HG02884 (cell line): ENCODE measurements at regions not wholly inside any gene's neighbourhood (a gene's known extent, or its start where the extent isn't known, plus 50 kb on each side); places are given as distances from the start of the nearest gene placed in this dataset.
"Not testable (repeated sequence)": the region's sequence is repeated elsewhere in the genome, so short reads cannot be mapped to it uniquely, and the experiment has no call there.

ENCODE experiments used
- ATAC-seq: cut with Tn5 transposase; IDR thresholded peaks from one replicate; pipeline ENCODE4 v1.9.1; 2021; ENCODE audit warnings: mild to moderate bottlenecking, moderate library complexity; ENCODE audit not compliant: unreplicated experiment

DNA sequence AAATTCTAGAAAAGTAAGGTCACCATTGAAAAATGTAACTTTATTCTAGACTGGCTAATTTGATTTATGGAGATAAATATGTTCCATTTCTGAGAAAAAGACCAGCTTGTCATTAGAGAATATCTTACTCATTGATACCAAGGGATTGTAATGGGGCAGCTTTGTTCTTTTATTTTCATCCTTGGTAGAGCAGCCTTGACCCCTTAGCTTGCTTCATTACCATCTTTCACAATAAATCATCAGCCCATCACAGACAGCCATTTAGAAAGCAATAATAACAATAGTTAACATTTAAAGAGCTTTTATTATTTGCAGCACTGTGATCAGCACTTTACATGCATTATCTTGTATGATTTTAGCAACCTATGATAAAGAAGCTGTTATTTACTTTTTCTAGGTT, 253.6 kb downstream of the C3orf38 start:
- no peak for ATAC-seq

DNA sequence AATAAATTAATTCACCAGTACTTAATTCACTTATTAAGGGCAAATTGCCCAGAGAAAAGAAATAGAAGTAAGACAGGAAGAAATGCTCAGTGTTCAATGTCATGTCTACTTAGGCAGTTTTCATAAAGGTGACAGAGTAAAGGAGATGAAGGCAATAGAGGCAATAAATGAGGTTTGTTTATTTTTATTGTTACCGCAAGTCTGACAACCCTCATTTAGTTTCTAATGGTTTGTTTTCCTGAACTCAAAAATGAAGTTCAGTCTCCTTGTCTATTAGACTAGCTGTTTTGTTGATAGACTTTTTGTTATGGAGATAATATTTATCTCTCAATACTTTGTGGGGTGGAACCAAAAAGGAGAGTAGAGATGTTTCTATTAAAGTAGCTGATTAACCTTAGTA, 258.3 kb downstream of the C3orf38 start:
- no peak for ATAC-seq

DNA sequence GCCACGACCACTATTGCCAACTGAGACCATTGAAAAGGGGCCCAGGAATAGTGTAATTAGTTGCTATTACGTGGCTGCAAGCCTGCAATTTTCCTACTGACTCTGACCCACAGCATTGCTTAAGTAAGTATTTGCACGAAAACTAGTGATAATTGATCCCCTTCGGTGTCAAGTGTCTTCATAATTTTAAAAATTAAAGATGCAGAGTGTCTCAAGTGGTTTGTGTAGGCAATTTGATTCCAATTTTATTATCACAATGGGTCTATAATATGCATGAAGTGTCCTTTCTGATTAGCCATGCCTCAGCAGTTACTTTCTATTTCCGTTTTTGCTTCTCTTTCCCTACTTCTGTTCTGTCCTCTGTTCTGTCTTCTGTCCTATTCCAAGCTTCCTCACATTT, 259.2 kb downstream of the C3orf38 start:
- ATAC-seq = no peak

DNA sequence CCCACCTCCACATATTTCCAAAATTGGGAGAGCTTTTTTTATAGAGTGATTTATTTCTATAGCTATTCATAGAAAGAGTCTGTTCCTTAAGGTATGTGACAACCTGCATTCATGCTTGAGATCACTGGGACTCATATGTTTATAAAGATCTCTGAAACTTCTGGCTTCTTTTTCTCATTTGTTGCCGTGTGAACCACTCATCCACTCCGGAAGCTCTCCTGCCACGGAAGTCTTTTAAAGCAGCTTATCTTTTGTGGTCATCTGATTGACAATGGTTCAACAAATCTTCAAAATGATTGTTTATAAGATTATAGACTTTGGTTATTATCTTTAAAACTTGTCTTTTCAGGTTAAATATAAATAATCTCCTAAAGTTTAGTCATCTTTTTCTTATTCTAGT, 260.5 kb downstream of the C3orf38 start:
- ATAC-seq = no peak

DNA sequence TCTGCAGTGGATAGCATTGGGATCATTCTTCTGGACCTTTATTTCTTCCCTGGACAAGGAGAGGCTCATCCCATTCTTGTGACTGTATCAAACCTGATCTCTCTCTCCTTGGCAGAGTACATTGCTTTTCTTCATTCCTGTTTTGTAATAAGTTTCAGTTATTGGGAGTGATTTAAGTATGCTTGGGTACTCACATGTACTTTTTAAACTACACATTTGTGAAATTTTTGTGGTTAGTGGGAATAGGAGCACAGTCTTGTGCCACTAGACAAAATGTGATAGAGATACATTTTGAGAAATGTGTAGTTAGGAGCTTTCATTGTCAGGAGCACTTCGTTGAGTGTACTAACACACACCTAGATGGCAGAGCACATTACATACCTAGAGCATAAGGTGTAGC, 262.6 kb downstream of the C3orf38 start:
- ATAC-seq = no peak

DNA sequence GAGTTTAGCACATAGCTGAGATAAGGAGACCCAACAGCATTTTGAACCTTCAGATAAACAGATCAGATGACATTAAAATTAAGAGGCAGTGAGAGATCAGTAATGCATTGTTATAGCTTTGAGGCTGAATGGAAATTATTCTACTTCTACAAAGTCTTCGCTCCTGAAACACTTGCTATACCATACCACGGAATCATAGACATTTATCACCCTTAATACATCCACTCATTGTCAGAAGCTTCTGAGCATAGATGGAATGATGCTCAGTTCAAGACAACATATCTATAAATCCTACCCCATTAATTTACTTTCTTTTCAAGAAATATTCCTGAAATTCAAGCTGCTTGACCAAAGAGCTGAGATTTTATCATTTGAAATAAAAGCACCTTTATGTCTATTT, 266.7 kb downstream of the C3orf38 start:
- ATAC-seq = no peak

DNA sequence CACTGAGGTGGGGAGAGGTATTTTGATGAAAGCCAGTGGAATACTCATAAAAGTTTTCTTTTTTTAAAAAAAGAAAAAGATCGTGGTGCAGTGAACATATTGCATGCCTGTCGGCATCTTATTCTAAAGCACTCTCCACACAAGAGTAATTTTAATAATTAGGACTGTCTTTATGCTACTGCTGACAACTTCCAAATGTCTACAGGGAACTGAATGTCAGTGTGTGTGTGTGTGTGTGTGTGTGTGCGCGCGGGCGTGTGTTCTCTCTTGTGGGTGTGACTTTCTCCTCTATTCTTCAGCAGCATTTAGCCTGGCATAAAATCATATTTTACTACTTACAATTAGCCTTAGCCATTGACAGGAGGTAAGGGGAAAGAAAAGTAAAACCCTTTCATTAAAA, 268.5 kb downstream of the C3orf38 start:
- ATAC-seq = no peak

DNA sequence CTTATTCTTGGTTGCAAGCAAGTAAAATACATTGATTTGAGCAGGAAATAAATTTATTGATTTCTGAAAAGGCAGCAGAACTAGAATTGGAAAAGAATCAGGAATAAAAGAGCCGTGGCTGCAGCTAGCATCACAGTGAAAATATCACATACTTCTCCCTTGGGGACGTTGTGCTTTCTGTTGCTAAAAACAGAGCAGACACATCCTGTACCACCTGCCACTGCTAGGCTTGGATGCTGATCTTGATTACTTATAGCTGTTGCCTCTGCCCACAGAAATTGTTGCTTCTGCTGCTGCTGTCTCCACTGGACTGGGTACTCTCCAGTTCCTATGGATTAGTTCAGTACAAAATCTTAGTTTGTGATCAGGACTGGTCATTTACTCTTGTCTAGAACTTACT, 283.8 kb downstream of the C3orf38 start:
- peak; percentile 93 for ATAC-seq

DNA sequence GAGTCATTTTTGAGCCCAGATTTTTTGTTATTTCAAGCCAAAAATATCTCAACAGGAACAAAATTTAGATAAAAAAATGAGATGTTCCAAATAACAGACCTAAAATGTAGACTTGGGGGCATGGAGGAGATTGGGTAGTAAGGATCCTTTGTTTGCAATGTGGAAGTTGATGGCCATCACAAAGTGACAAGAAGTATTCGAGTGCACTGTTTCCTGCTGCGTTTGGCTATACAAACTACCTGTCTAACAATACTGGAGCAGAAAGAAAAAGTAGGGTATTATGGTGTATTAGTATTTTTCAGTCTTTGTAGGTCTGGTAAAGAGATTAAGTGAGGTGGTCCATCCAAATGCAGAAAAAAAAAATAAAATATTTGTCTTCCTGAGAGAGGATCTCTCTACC, 284.2 kb downstream of the C3orf38 start:
- ATAC-seq = peak; percentile 40

DNA sequence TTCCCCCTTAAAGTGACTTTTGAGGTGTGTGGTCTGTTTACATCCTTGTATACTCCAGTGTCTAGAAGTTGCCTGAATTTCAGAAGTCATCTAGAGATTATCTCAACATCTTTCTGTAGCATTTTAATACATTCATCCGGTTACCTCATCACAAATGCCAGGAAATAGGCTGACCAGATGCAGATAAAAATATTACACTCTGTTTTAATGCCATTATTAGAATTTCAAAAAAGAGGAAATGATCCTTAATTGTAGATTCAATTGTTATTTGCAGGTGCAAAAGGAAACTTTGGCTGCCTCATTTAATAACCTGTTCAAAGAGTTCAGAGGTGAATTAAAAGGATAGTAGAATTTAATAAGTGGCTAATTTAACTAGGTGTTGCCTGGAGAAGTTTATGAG, 290.9 kb downstream of the C3orf38 start:
- peak; percentile 67 for ATAC-seq

DNA sequence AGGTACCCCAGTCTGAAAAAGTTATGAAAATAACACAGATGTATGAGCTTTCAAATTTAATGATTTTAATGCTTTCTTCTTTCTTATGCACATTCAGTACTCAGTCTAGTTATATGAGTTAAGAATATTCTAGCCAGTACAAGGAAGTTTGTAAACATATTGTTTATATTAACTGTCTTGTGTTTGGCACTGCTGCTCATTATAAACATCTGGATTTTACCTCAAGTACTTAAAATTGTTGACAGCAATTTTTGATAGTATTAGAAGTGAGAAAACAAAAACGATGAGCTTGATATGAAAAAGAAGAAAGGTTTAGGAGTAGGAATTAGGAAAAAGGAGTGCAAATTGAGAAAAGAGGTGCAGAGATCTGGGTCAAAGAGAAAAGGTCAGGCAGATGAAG, 293.3 kb downstream of the C3orf38 start:
- no peak for ATAC-seq

DNA sequence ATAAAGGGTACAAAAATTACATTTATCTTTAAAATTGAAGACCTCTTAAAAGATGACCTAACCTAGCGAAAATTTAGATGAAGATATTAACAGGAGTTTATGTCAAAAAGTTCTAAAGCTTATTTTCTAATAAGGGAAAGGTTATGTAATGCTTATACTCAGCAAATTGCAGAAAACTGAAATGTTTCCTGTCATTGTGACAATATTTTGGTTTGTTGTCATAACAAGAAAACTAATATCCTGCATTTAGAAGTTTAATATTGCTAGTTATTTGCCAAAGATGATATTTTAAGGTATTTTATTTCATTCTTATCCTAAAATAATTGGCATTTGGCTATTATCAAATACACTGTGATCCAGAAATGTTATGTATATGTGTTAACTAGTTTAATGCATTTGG, 294.5 kb downstream of the C3orf38 start:
- ATAC-seq = no peak

DNA sequence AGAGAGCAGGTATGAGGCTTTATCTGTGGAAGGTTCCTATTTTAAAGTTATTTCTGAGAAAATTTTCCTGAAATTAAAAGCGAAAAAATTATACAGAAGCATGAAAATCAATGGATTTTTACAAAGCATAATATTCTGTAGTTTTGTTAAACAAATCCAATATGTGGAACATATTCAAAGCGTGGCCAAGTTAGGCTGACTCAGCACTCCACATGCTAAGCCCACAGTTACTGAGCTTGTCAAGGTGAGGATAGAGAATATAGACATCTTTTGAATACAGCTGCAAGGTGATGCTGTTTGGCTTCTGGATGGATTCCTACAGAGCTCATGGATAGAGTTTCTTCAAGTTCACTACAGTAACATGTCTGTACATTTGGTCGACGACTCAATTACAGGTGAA, 302.5 kb downstream of the C3orf38 start:
- ATAC-seq = no peak

DNA sequence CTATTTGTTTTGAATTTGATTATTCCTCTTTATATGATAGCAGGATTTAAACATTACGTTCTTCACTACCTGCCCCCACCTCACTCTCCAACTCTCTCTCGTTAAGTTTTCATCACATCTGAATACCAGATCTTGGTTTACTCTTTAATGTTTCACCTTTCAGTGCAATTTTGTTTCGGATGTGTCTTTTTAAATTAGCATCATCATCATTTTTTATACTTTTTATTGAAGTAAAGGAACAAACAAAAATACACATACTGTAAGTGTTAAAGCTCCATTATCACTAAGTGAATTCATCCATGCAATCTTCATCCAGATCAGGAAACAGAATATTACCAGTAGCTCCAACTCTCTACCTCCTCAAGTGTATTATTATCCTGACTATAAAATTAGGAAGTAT, 310.6 kb downstream of the C3orf38 start:
- no peak for ATAC-seq

DNA sequence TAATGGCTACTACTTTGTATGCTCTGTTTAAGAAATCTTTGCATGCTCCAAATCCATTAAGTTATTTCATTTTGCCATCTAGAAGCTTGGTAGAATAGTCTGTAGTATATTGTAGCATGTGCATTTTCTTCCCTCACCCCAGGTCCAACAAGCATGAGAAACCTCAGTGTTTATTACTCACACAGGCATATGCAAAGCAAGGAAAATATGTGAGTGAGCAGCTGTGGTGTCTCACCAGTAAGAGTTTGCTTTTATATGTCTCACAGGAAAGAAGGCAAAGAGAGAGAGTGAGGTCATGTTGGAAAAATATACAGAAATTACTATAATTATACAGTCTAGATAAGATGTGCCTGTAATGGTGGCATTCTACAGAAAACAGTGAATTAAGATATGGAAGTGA, 312.5 kb downstream of the C3orf38 start:
- ATAC-seq = no peak

DNA sequence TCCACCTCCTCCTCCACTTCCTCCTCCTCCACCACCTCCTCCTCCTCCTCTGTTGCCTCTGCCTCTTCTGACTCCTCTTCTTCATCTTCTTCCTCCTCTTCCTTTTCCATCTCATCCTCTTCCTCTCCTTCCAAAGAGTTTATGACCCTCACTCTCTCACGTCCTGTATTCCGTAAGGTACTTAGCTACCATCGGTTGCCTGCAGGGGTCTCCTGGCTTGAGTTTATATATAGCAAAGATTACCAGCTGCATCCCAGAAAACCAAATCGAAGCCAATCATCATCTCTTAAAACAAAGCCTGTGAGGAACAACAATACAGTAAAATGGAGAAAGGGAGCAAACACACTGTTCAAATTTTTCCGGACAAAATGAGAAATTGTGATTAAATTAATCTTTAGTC, 317.4 kb downstream of the C3orf38 start:
- no peak for ATAC-seq

DNA sequence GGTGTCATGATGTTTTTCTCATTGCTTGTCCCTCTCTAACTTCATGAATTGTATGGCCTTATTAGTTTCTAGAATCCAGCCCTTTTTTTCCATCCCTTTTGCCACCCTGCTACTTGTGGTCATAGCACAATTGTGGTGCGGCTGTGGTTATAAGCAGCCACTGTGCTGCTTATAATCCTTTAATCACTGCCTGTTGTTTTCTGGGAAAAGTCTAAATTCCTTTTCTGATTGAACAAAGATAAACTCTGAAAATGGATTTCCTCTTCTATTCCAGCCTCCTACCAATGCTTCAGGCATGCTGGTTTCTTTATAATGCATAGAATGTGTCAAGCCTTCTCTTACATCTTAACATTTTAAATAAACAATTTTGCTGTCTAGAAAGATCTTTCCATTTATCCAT, 319.5 kb downstream of the C3orf38 start:
- no peak for ATAC-seq

DNA sequence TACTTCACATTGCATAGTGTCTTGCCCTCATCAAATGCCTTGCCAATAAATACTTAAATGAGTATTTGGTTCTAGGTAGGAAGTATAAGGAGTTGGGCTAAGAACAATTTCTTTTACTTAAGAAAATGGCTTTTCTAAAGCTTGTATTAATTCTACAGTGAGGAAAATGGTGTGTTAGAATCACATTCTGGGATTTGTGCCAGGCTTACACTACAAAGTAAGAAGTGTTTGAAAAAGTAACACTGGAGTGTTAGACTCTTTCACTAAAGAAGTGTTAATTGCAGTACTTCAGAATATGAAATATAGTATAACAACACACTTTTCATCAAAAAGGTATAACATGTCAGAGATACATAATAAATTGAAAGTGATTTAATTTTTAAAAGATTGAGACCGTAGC, 328.7 kb downstream of the C3orf38 start:
- no peak for ATAC-seq

DNA sequence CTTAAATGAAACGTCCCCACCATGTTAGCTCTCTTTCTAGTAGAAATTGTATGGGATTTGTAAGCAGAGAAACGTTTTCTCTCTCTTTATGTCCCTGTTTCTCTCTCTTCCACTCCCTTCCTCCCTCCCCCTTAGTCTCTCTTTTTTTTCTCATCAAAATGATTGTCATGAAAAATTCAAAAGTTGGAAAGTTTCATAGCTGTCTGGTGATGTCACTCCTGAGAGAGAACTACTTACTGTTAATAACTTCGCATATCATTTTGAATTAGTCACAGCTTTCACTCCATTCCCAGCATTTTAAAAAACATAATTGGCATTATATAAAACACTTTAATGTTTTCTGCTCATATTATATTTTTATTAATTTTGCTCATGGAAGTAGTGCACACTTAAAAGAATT, 331.1 kb downstream of the C3orf38 start:
- no peak for ATAC-seq

DNA sequence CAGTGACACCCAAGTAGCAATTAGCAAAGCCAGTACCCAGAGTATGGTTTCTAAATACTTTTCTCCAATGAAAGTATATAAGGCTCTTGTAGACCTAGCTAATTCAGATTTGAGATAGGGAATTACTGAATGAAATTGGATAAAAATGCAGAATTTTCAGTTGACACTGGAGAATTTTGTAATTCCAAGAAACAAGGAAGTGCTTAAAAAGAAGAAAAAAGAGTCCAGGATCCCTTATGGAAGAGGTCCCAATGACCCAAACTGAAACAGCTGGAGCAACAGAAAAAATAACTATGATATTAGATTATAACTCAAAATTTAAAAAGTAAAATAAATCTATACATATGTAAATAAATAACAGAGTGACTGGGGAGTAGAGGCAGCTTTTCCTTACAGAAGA, 335.2 kb downstream of the C3orf38 start:
- no peak for ATAC-seq

DNA sequence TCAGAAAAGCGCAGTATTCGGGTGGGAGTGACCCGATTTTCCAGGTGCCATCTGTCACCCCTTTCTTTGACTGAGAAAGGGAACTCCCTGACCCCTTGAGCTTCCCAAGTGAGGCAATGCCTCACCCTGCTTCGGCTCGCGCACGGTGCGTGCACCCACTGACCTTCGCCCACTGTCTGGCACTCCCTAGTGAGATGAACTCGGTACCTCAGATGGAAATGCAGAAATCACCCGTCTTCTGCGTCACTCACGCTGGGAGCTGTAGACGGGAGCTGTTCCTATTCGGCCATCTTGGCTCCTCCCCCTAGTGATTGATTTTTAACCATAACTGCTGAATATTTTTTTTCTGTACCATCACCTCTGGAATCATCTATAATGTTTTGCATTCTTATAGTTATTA, 359.1 kb downstream of the C3orf38 start:
- ATAC-seq = not testable (repeated sequence)

DNA sequence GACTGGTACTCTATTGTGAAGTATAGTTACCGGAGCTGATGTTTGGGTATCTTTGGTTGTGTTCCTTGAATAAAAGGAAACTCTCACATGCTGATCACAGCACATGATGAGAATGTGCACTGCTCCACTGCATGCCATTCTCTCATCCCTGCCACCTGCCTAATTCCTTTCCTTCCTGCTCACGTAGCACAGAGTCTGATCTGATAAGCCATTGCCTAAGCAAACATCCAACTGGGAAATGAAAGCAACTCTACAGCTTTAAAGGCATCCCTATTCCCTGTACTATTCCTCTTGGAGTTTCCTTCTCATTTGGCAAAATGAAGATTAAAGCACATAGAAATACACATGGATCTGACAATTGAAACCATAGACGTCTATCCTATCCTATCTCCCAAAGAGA, 359.8 kb downstream of the C3orf38 start:
- no peak for ATAC-seq

DNA sequence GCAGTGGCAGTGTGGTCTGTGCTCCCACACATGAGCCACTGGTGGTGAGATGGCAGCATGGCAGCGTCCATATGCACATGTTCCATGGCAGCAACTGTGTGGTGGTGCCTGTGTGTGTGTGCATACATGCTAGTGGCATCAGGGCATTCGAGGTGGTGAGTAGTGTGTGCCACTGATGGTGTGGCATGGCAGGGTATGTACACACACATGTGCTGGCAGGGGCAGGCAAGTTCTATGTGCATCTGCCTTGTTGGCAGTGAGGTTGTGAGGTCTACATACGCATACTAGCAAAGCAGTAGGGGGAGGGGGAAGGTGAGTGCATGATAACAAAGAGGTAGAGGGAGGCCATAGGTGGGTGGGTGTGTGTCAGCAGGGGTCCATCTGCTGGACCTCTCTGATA, 378.7 kb downstream of the C3orf38 start:
- no peak for ATAC-seq

DNA sequence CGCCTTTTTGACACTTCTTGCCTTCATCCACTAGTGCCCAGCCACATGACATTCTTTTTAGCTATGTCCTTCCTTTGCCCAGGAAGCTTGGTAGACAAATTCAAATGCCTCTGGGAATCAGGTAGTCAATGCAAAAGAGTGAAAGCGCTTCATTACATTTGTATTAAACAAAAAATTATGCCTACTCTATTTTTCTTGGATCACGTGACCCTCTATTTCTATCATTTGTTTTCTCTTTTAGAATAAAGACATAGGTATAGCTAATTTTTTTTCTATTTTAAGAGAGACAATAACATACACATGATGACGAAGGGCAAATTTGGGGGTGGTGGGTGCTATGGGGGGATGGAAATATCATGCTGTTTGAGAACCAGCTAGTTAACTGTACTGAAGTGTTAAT, 384.8 kb downstream of the C3orf38 start:
- no peak for ATAC-seq
